ENCODE measurements at regions not wholly inside any gene's neighbourhood (a gene's known extent, or its start where the extent isn't known, plus 50 kb on each side); places are given as distances from the start of the nearest gene placed in this dataset.

DNA sequence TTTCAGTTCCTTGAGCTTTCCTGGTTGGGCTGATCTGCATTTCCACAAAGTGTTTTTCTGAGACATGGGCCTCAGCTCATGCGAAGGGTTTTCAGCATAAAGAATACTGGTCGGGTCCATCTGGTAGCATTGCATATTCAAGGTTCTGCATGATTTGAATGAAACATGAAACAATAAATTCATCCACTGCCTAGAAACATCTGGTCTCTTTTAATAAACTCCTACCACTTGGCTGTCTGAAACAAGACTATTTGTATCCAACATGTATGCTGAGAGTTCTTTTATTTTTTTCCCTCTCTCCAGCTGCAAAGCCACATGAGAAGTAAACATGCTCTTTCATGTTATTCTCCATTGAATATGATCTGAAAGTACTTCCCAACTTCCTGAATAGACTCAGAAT lies 314.9 kb upstream of the SOX11 start:
- no peaks in the 10 kb centered on the region for H3K27me3 ChIP-seq (ENCODE audit: insufficient read depth, low read length, poor library complexity, severe bottlenecking)
- TF ChIP-seq EZH2phosphoT487 (IDR thresholded peaks at IDR 0.05; ENCODE audit: borderline replicate concordance) = no peak
- TF ChIP-seq CTCF (conservative IDR thresholded peaks at IDR 0.05; ENCODE audit: low read length) = no peak

GRCh38 chr2:5379811-5380210 lies 312.4 kb upstream of the SOX11 start:
- Histone ChIP-seq H3K4me2 (ENCODE audit: low read depth, low read length, poor library complexity, severe bottlenecking) (no peak overlapping the region), H4K20me1 (ENCODE audit: insufficient read depth, low read length, poor library complexity, severe bottlenecking) (no peaks in the 10 kb centered on the region), H3K4me3 (ENCODE audit: low read length, poor library complexity, severe bottlenecking) (no peak overlapping the region), H3K9me3 (ENCODE audit: insufficient read depth, low read depth, low read length) (no peaks in the 10 kb centered on the region), H2AFZ (ENCODE audit: low read length) (no peak overlapping the region), H3K27me3 (ENCODE audit: insufficient read depth, low read length, poor library complexity, severe bottlenecking) (no peaks in the 10 kb centered on the region), H3K9me2 (replicated peaks; ENCODE audit: low read depth, low read length) (no peaks in the 10 kb centered on the region), H3K79me2 (ENCODE audit: insufficient read depth, low read length) (no peaks in the 10 kb centered on the region), H3K36me3 (ENCODE audit: insufficient read depth, low read length) (no peaks in the 10 kb centered on the region), H3K4me1 (ENCODE audit: insufficient read depth, low read length, poor library complexity, severe bottlenecking) (no peaks in the 10 kb centered on the region), H3F3A (ENCODE audit: low read depth) (no peaks in the 10 kb centered on the region), H3K9ac (ENCODE audit: low read depth, low read length, poor library complexity, severe bottlenecking) (no peak overlapping the region)
- TF ChIP-seq CTCF (conservative IDR thresholded peaks at IDR 0.05; ENCODE audit: low read length) (no peak), EZH2phosphoT487 (IDR thresholded peaks at IDR 0.05; ENCODE audit: borderline replicate concordance) (no peak)

More for the DNA sequence above, 314.9 kb upstream of the SOX11 start:
- no peaks in the 10 kb centered on the region for H3K79me2 ChIP-seq (ENCODE audit: insufficient read depth, low read length)
- no peak overlapping the region for H2AFZ ChIP-seq (ENCODE audit: low read length)
- no peaks in the 10 kb centered on the region for H3K9me2 ChIP-seq (replicated peaks; ENCODE audit: low read depth, low read length)
- no peaks in the 10 kb centered on the region for H3F3A ChIP-seq (ENCODE audit: low read depth)
- no peak overlapping the region for H3K4me3 ChIP-seq (ENCODE audit: low read length, poor library complexity, severe bottlenecking)
- H3K36me3 ChIP-seq (ENCODE audit: insufficient read depth, low read length) = no peaks in the 10 kb centered on the region
- H4K20me1 ChIP-seq (ENCODE audit: insufficient read depth, low read length, poor library complexity, severe bottlenecking) = no peaks in the 10 kb centered on the region
- no peak overlapping the region for H3K9ac ChIP-seq (ENCODE audit: low read depth, low read length, poor library complexity, severe bottlenecking)
- no peak overlapping the region for H3K4me2 ChIP-seq (ENCODE audit: low read depth, low read length, poor library complexity, severe bottlenecking)
- H3K9me3 ChIP-seq (ENCODE audit: insufficient read depth, low read depth, low read length) = no peaks in the 10 kb centered on the region
- no peaks in the 10 kb centered on the region for H3K4me1 ChIP-seq (ENCODE audit: insufficient read depth, low read length, poor library complexity, severe bottlenecking)

DNA sequence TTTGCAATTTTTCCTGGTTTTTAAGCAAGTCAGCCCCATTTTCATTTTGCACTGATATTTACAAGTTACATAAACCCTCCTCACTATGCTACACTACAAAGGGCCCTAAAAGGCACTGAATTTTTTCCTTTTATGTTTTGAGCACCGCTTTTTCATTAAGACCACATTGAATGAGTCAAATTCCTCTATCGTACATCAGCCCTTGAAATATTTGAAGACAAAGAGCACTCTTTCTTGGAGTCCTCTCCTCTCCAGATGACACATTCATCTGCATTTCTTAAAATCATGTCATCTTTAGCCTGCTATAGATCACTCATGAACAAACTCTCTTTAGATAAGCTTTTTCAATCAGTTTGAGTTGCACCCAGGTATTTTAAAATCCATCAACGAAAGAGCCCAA lies 306.6 kb upstream of the SOX11 start:
- TF ChIP-seq EZH2phosphoT487 (IDR thresholded peaks at IDR 0.05; ENCODE audit: borderline replicate concordance) (no peak), CTCF (conservative IDR thresholded peaks at IDR 0.05; ENCODE audit: low read length) (no peak)
- Histone ChIP-seq H3K79me2 (ENCODE audit: insufficient read depth, low read length) (no peaks in the 10 kb centered on the region), H3F3A (ENCODE audit: low read depth) (no peaks in the 10 kb centered on the region), H3K36me3 (ENCODE audit: insufficient read depth, low read length) (no peaks in the 10 kb centered on the region), H4K20me1 (ENCODE audit: insufficient read depth, low read length, poor library complexity, severe bottlenecking) (no peaks in the 10 kb centered on the region), H3K4me3 (ENCODE audit: low read length, poor library complexity, severe bottlenecking) (no peak overlapping the region), H3K4me2 (ENCODE audit: low read depth, low read length, poor library complexity, severe bottlenecking) (no peak overlapping the region), H3K9me3 (ENCODE audit: insufficient read depth, low read depth, low read length) (no peaks in the 10 kb centered on the region), H3K4me1 (ENCODE audit: insufficient read depth, low read length, poor library complexity, severe bottlenecking) (no peaks in the 10 kb centered on the region), H3K9me2 (replicated peaks; ENCODE audit: low read depth, low read length) (no peaks in the 10 kb centered on the region), H2AFZ (ENCODE audit: low read length) (no peak overlapping the region), H3K27me3 (ENCODE audit: insufficient read depth, low read length, poor library complexity, severe bottlenecking) (no peaks in the 10 kb centered on the region), H3K9ac (ENCODE audit: low read depth, low read length, poor library complexity, severe bottlenecking) (no peak overlapping the region)
